ENCODE measurements at regions not wholly inside any gene's neighbourhood (a gene's known extent, or its start where the extent isn't known, plus 50 kb on each side); places are given as distances from the start of the nearest gene placed in this dataset.

- TF ChIP-seq RAD21 (IDR thresholded peaks at IDR 0.05; ENCODE audit: insufficient read depth, low read depth, low read length) (no peak), CHD2 (IDR thresholded peaks at IDR 0.05; ENCODE audit: borderline replicate concordance, low read depth, low read length) (no peak), RUNX3 (IDR thresholded peaks at IDR 0.05; ENCODE audit: low read length) (no peak)
Observed at GRCh38 chr15:60237446-60237845, 160.3 kb downstream of the ANXA2 start.

All from GM12878 (cell line).